Kidney (tissue), 13 donors: ENCODE measurements at regions not wholly inside any gene's neighbourhood (a gene's known extent, or its start where the extent isn't known, plus 50 kb on each side); places are given as distances from the start of the nearest gene placed in this dataset.

Source experiments
- DNase-seq, 5 donors: peaks; one replicate each; pipeline ENCODE4 v3.0.0-alpha.2; 2013 to 2020
- FAIRE-seq: peaks from 2 replicates; lab custom pipeline; 2012; peaks lifted over from hg19 to GRCh38; lab: Jason Lieb, UNC
- H3K27ac ChIP-seq, 2 donors: one replicate each; pipeline ENCODE4 v1.7.0; 2013; ENCODE audit warnings: low read depth in 2 of 2, low read length in 2 of 2, inconsistent platforms in 1 of 2
- H3K27me3 ChIP-seq: one replicate; pipeline ENCODE4 v1.7.1; 2013; ENCODE audit warnings: low read length, inconsistent platforms; ENCODE audit not compliant: control insufficient read depth, insufficient read depth
- H3K36me3 ChIP-seq, 3 donors: one replicate each; pipeline versions ENCODE4 v1.7.0 to v1.7.1; 2013; ENCODE audit warnings: low read length in 3 of 3, control low read depth in 1 of 3, inconsistent platforms in 1 of 3; ENCODE audit not compliant: insufficient read depth in 3 of 3, control insufficient read depth in 2 of 3
- H3K4me1 ChIP-seq, 3 donors: one replicate each; pipeline versions ENCODE4 v1.7.0 to v1.7.1; 2013; ENCODE audit warnings: low read length in 3 of 3, inconsistent platforms in 1 of 3, low read depth in 1 of 3; ENCODE audit not compliant: control insufficient read depth in 2 of 3, insufficient read depth in 2 of 3
- H3K4me3 ChIP-seq, 3 donors: one replicate each; pipeline versions ENCODE4 v1.7.0 to v1.8.1; 2013; ENCODE audit warnings: low read length in 3 of 3, control low read depth in 1 of 3, inconsistent platforms in 1 of 3
- H3K9ac ChIP-seq, 3 donors: one replicate each; pipeline versions ENCODE4 v1.7.0 to v1.7.1; 2013; ENCODE audit warnings: low read length in 3 of 3, control low read depth in 1 of 3, inconsistent platforms in 1 of 3
- H3K9me3 ChIP-seq, 3 donors: one replicate each; pipeline versions ENCODE4 v1.7.0 to v1.7.1; 2013; ENCODE audit warnings: low read length in 3 of 3, control low read depth in 1 of 3, inconsistent platforms in 1 of 3; ENCODE audit not compliant: control insufficient read depth in 2 of 3, insufficient read depth in 1 of 3
- CTCF ChIP-seq: IDR thresholded peaks from 3 replicates; pipeline ENCODE4 v1.5.1; 2012; ENCODE audit warnings: mild to moderate bottlenecking, moderate library complexity, borderline replicate concordance; ENCODE audit not compliant: insufficient read depth; ENCODE audit errors: extremely low read depth
- intact Hi-C: fragments of 100-400 bp; cut with DNase I; formaldehyde crosslinking; loops from one replicate; pipeline ENCODE4 v1.11.1; 2022
- donor health status: control.
- donor health status: control.
- donor health status: control.
- donor health status: control.
- donor health status: control.
- donor health status: DM: yes; HTN: yes; CAD: no.
- donor health status: Normal renal cell carcinoma (clear cell type).

- FAIRE-seq (no peak), DNase-seq (peak in 1 of 5 donors; percentile 45)
- intact Hi-C loops = no loop called here
- H3K27me3 ChIP-seq = no peaks in the 10 kb centered on the region
- H3K36me3 ChIP-seq = no peaks in the 10 kb centered on the region
- H3K4me3 ChIP-seq = no peak overlapping the region
- TF ChIP-seq CTCF = no peak
- H3K9me3 ChIP-seq = no peaks in the 10 kb centered on the region
- no peaks in the 10 kb centered on the region for H3K4me1 ChIP-seq
- H3K9ac ChIP-seq = no peak overlapping the region
- no peak overlapping the region for H3K27ac ChIP-seq
These were observed 558.2 kb upstream of the GNPDA2 start for GRCh38 chr4:45284400-45285085.

- FAIRE-seq = no peak
- H3K4me3 ChIP-seq = no peak overlapping the region
These were observed 557.0 kb upstream of the GNPDA2 start for GRCh38 chr4:45283352-45283751.

GRCh38 chr4:45280121-45280520 lies 553.8 kb upstream of the GNPDA2 start:
- H3K4me3 ChIP-seq = no peak overlapping the region
- H3K9ac ChIP-seq = no peak overlapping the region
- no peaks in the 10 kb centered on the region for H3K4me1 ChIP-seq
- H3K27ac ChIP-seq = no peak overlapping the region
- FAIRE-seq (no peak), DNase-seq (no peak)
- no peak for TF ChIP-seq CTCF
- H3K36me3 ChIP-seq = no peaks in the 10 kb centered on the region
- no peaks in the 10 kb centered on the region for H3K9me3 ChIP-seq
- intact Hi-C loops = no loop called here
- no peaks in the 10 kb centered on the region for H3K27me3 ChIP-seq

More at GRCh38 chr4:45283352-45283751, 557.0 kb upstream of the GNPDA2 start:
- no peak overlapping the region for H3K27ac ChIP-seq
- DNase-seq = peak in 1 of 5 donors; percentile 39
- TF ChIP-seq CTCF = no peak
- H3K36me3 ChIP-seq = no peaks in the 10 kb centered on the region
- H3K9ac ChIP-seq = no peak overlapping the region
- no peaks in the 10 kb centered on the region for H3K4me1 ChIP-seq
- intact Hi-C loops = no loop called here
- no peaks in the 10 kb centered on the region for H3K27me3 ChIP-seq
- no peaks in the 10 kb centered on the region for H3K9me3 ChIP-seq
